HEK293T (cell line): ENCODE measurements at regions not wholly inside any gene's neighbourhood (a gene's known extent, or its start where the extent isn't known, plus 50 kb on each side); places are given as distances from the start of the nearest gene placed in this dataset.

Source experiments
- CTCF ChIA-PET: fragments of 350-600 bp; formaldehyde crosslinking; extraction: SDS; loops from one replicate; lab custom pipeline; 2021; ENCODE audit warnings: antibody characterized with exemption, inconsistent platforms; lab: Yijun Ruan, JAX
- POLR2A ChIA-PET: fragments of 350-600 bp; formaldehyde crosslinking; extraction: SDS; loops from one replicate; lab custom pipeline; 2020; ENCODE audit warnings: antibody characterized with exemption, inconsistent platforms; lab: Yijun Ruan, JAX
- DNase-seq: peaks from one replicate; pipeline ENCODE4 v3.0.0; 2012; ENCODE audit warnings: mixed read lengths; ENCODE audit errors: extremely low spot score
- ARNT ChIP-seq: fragments of 450-650 bp; IDR thresholded peaks from 2 replicates; pipeline ENCODE4 v1.6.1; 2017; ENCODE audit warnings: mild to moderate bottlenecking
- BHLHE40 ChIP-seq: fragments of 450-650 bp; IDR thresholded peaks from 2 replicates; pipeline ENCODE4 v1.6.1; 2016; ENCODE audit warnings: mild to moderate bottlenecking, moderate library complexity, borderline replicate concordance
- CTBP1 ChIP-seq: fragments of 450-650 bp; IDR thresholded peaks from 2 replicates; pipeline ENCODE4 v1.6.1; 2016; ENCODE audit warnings: borderline replicate concordance
- ELF4 ChIP-seq: fragments of 450-650 bp; IDR thresholded peaks from 2 replicates; pipeline ENCODE4 v1.6.1; 2017; ENCODE audit warnings: antibody characterized with exemption
- FOXA1 ChIP-seq: fragments of 450-650 bp; IDR thresholded peaks from 2 replicates; pipeline ENCODE4 v1.6.1; 2016; ENCODE audit warnings: mild to moderate bottlenecking
- FOXK2 ChIP-seq: fragments of 450-650 bp; IDR thresholded peaks from 2 replicates; pipeline ENCODE4 v1.6.1; 2016; ENCODE audit warnings: mild to moderate bottlenecking
- FOXM1 ChIP-seq: fragments of 450-650 bp; IDR thresholded peaks from 2 replicates; pipeline ENCODE4 v1.6.1; 2017; ENCODE audit warnings: mild to moderate bottlenecking, borderline replicate concordance
- HDGF ChIP-seq: fragments of 450-650 bp; IDR thresholded peaks from 2 replicates; pipeline ENCODE4 v1.6.1; 2017; ENCODE audit warnings: antibody characterized with exemption, borderline replicate concordance
- L3MBTL2 ChIP-seq: fragments of 450-650 bp; conservative IDR thresholded peaks from 2 replicates; pipeline ENCODE4 v1.6.1; 2016; ENCODE audit warnings: mild to moderate bottlenecking
- LEF1 ChIP-seq: fragments of 450-650 bp; IDR thresholded peaks from 2 replicates; pipeline ENCODE4 v1.6.1; 2017; ENCODE audit warnings: mild to moderate bottlenecking, borderline replicate concordance
- NFRKB ChIP-seq: fragments of 450-650 bp; IDR thresholded peaks from 2 replicates; pipeline ENCODE4 v1.6.1; 2016; ENCODE audit warnings: mild to moderate bottlenecking, moderate library complexity
- SP1 ChIP-seq: fragments of 450-650 bp; IDR thresholded peaks from 2 replicates; pipeline ENCODE4 v1.6.1; 2017
- SUZ12 ChIP-seq: fragments of 450-650 bp; IDR thresholded peaks from 2 replicates; pipeline ENCODE4 v1.6.1; 2016; ENCODE audit warnings: mild to moderate bottlenecking
- TARDBP ChIP-seq: fragments of 450-650 bp; IDR thresholded peaks from 2 replicates; pipeline ENCODE4 v1.6.1; 2016
- ZNF384 ChIP-seq: fragments of 450-650 bp; IDR thresholded peaks from 2 replicates; pipeline ENCODE4 v1.6.1; 2016
- TF ChIP-seq, protein P1 (sequence below): fragments of 450-650 bp; IDR thresholded peaks from 2 replicates; pipeline ENCODE4 v1.6.1; 2016

DNA sequence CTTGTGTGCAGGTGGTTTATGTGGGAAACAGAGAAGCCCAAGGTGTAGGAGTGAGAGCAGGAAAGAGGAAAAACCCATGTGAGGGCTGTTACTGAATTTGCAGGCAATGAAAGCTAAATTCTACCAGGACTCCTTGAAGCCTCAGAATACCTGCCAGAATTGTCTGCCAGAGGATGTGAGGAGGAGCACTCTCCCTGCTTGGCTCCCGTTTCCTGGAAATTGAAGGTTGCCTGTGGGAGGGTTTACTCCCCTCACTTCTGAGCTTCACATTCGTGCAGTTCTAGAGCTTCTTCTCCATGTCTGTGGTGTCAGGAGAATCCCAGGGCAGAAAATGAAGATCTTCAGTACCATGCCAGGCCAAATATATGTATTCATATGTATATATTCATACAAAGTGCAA is 220.8 kb upstream of the ZP4 start:
- TF ChIP-seq NFRKB: no peak
- no peak for TF ChIP-seq TARDBP
- TF ChIP-seq FOXM1: no peak
- no peak for TF ChIP-seq FOXK2
- no peak for TF ChIP-seq L3MBTL2
- no peak for TF ChIP-seq ELF4
- TF ChIP-seq ARNT: no peak
- CTCF ChIA-PET: no interaction called here
- POLR2A ChIA-PET: no interaction called here
- no peak for DNase-seq

DNA sequence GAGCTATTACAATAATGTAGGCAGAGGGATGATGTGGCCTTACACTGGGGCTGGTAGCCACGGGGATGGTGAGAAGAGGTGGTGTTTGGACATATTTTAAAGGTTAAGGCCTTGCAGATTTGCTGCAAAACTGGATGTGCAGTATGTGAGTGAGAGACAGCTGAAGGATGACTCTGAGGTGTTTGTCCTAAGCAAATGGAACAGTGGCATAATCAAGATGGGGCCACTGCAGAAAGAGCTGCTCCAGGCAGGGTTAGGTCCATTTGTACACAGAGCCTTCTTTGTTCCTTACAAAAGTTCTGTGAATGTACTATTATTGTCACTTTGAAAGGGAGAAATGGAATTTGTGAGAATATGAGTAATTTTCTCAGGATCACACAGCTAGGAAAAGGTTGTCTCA is 220.4 kb upstream of the ZP4 start:
- TF ChIP-seq BHLHE40 (no peak), ZNF384 (no peak), NFRKB (no peak)
- CTCF ChIA-PET: interaction anchor here (0.6 kb wide), 1 partner anchor 40 kb away, joined by 3 read pairs; no protein-coding TSS in a partner anchor
- POLR2A ChIA-PET: no interaction called here
- DNase-seq: no peak

DNA sequence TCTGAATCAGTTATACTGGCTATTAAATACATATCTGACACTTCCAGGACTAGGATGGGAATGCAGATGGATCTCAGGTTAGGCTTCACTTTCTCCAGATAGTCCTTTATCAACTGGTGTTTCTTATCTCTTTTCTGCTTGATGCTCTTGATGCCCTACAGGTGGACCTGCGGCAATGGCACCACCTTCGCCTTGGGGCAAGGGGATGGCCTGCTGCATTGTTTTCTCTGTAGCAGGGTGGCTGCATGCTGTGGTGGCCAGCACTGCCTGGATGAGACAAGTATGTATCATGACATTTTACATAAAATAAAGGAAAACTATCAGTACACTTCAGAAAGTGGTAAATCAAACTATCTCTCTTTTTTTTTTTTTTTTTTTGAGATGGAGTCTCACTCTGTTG is 217.7 kb upstream of the ZP4 start:
- DNase-seq: no peak
- ChIA-PET POLR2A (no interaction called here), CTCF (no interaction called here)
- TF ChIP-seq FOXK2 (no peak), ELF4 (no peak), CTBP1 (no peak), LEF1 (no peak), FOXA1 (no peak), NFRKB (no peak)

DNA sequence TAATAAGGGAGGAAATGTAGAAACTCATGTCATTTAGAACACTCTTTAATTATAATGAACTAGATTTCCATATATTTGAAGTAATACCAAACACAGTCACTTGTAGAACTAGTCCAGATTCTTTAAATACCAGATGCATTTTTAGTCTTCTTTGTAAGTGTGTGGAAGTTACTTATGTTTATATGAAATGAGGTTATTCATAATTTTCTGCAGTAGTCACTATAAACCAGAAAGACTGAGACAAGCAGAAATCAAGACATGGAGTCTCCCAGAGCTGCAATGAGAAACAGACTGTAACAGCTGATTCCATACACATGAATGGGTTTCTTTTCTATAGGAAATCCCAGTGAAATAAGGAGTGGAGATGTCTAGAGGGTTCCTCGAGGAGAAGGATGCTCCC is 216.6 kb upstream of the ZP4 start:
- ChIA-PET POLR2A (no interaction called here), CTCF (no interaction called here)
- TF ChIP-seq NFRKB (no peak), SUZ12 (no peak), LEF1 (no peak), L3MBTL2 (no peak), SP1 (no peak), BHLHE40 (no peak), TARDBP (no peak), FOXK2 (no peak), HDGF (no peak), ARNT (no peak), ELF4 (no peak), ZNF384 (no peak), FOXA1 (no peak), CTBP1 (no peak), FOXM1 (no peak)
- TF ChIP-seq, protein P1, sequence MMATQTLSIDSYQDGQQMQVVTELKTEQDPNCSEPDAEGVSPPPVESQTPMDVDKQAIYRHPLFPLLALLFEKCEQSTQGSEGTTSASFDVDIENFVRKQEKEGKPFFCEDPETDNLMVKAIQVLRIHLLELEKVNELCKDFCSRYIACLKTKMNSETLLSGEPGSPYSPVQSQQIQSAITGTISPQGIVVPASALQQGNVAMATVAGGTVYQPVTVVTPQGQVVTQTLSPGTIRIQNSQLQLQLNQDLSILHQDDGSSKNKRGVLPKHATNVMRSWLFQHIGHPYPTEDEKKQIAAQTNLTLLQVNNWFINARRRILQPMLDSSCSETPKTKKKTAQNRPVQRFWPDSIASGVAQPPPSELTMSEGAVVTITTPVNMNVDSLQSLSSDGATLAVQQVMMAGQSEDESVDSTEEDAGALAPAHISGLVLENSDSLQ: no peak
- DNase-seq: no peak

DNA sequence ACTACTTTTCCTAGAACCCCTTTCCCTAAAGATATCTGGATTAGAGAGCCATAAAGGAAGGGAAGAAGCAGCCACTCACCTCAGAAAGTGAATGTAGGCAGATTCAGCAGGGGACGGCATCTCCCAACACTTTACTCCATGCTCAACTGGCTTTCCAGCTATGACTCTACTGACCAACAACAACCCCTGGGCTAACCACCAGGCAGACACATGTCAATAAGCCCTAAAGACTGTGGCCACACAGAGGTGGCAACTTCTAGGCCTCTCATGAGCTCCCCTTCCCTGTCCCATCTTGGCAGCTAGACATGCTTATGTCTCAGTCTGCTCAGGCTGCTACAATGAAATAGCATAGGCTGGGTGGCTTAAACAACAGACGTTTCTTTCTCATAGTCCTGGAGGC is 214.0 kb upstream of the ZP4 start:
- CTCF ChIA-PET: no interaction called here
- no peak for TF ChIP-seq L3MBTL2
- no peak for TF ChIP-seq HDGF
- TF ChIP-seq, protein P1: no peak
- no peak for TF ChIP-seq LEF1
- no peak for TF ChIP-seq ZNF384
- no peak for DNase-seq
- POLR2A ChIA-PET: no interaction called here

DNA sequence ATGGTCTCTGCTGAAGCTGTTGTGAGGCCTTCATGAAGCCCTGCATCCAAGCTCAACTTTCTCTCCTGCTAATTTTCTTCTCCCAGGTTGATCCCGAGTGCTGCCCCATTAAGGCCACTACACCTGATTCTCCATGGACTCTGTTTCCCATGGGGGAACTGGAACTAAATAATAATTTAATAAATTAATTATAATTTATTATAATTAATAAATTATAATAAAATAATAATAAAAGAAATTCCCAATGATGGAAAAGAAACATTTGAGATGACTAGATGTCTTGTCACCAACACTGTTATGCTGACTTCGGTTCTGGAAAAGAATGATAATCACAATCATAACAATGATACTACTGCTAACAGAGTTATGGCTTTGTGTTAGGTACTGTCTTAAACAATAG is 211.2 kb upstream of the ZP4 start:
- DNase-seq: no peak
- CTCF ChIA-PET: no interaction called here
- TF ChIP-seq FOXA1 (no peak), CTBP1 (no peak), SP1 (no peak), NFRKB (no peak), FOXM1 (no peak), ELF4 (no peak), FOXK2 (no peak), ZNF384 (no peak), TARDBP (no peak), HDGF (no peak), ARNT (no peak), SUZ12 (no peak), BHLHE40 (no peak), LEF1 (no peak), L3MBTL2 (no peak)
- TF ChIP-seq, protein P1: no peak
- POLR2A ChIA-PET: no interaction called here

DNA sequence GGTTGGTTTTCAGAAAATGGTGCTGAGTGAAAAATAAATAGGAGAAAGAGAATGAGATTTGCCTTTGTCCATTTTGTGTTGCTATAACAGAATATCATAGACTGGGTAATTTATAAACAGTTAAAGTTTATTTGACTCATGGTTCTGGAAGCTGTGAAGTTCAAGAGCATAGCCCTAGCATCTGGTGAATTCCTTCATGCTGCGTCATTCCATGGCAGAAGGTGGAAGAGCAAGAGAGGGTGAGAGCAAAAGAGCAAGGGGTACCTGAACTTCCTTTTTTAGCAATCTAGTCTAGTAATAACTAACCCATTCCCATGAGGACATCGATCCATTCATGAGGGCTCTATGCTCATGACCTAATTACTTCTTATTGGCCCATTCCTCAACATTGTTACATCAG is 209.1 kb upstream of the ZP4 start:
- CTCF ChIA-PET: no interaction called here
- POLR2A ChIA-PET: no interaction called here
- no peak for TF ChIP-seq SUZ12
- TF ChIP-seq FOXM1: no peak
- no peak for TF ChIP-seq CTBP1
- TF ChIP-seq BHLHE40: no peak
- TF ChIP-seq FOXK2: no peak
- TF ChIP-seq, protein P1: no peak
- TF ChIP-seq LEF1: no peak
- TF ChIP-seq ARNT: no peak
- TF ChIP-seq ELF4: no peak
- no peak for TF ChIP-seq SP1
- TF ChIP-seq FOXA1: no peak
- no peak for TF ChIP-seq NFRKB
- no peak for TF ChIP-seq HDGF
- no peak for TF ChIP-seq ZNF384
- TF ChIP-seq TARDBP: no peak
- no peak for TF ChIP-seq L3MBTL2
- DNase-seq: no peak
